Muscle of back (tissue), 3 donors: ENCODE measurements at regions not wholly inside any gene's neighbourhood (a gene's known extent, or its start where the extent isn't known, plus 50 kb on each side); places are given as distances from the start of the nearest gene placed in this dataset.
"Not testable (repeated sequence)": the region's sequence is repeated elsewhere in the genome, so short reads cannot be mapped to it uniquely, and the experiment has no call there.

ENCODE experiments used
- DNase-seq, 3 donors: peaks; one replicate each; pipeline versions ENCODE4 v3.0.0 to v3.0.0-alpha.2; 2013

DNA sequence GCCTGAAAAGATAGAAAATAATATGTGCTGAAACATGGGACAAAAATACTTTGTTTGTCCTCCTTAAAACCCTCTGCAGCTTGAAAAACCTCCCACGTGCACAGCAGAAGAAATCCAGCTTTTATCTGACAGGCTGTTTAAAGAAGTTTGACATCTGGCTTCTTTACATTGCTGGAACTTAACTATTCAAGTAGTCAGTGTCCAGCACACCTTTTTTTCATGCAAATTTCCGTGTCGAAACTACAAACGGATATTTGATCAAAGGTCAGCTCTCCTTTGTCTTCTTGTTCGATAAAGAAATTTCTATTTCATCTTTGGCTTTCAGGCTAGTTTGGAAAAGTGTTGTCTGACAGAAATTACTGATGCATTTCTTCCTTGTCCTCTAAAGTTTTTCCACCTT, 66.8 kb upstream of the KBTBD8 start:
- DNase-seq, result no peak

DNA sequence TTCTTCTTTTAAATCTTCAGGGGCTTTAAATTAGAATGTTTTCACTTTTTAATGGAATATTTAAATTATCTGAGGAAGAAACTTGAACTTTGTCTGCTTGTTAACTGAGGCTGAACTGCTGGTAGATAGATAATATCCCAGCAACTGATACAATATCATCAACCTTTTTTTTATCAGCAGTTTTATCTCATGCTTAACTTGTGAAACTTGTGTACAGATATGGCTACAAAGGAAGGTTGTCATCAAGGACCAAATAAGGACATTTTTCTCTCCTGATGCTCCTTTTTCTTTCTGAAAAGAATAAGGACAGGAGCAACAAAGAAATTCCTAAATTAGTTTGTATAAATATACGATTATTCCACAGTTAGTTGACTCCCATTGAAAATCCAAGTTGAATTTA, 66.4 kb upstream of the KBTBD8 start:
- no peak for DNase-seq

GRCh38 chr3:66933233-66933632, 64.9 kb upstream of the KBTBD8 start:
- DNase-seq, result no peak

GRCh38 chr3:66934041-66934440, 64.1 kb upstream of the KBTBD8 start:
- no peak for DNase-seq

GRCh38 chr3:66934725-66935124, 63.4 kb upstream of the KBTBD8 start:
- no peak for DNase-seq

DNA sequence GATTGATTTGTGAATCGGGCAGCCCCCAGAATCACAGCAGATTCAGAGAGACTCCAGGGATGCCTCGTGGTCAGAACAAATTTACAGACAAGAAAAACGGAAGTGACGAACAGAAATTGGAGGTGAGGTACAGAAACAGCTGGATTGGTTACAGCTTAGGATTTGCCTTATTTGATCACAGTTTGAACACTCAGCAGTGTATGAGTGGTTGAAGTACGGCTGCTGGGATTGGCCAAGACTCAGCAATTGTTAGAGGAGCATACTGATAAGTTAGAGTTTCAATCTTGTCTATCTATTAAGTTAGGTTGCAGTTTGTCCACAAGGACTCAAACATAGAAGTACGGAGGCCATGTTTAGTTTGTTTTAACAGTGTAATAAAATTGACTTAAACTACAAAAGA, 61.1 kb upstream of the KBTBD8 start:
- DNase-seq, result not testable (repeated sequence)

DNA sequence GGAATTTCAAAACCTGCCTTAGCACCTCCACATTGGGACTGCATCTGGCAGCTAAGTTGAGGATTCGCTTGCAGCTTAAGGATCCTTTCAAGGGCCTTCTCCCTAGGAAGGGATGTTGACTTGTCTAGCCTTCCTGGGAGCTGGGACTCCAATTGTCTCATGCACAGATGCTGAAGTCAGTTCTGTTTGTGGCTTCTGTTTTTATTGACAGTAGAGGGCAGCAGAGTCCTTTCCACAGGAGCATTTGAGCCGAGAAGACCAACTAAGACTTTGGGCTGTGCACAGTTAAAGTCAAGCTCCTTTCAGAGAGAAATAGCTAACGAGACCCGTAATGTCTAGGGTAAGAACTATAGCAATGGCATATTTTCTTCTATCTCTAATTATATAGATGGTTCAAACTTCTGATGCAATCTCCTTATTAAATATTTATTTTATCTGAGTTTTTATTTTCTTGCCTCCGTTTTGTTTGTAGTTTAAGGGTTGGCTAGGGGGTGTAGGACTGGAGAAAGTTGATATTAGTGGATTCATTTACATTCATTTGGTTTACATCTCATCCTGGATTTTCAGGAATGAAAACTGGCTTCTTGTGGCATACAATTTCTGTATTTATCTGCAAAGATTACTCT, 59.7 kb upstream of the KBTBD8 start:
- DNase-seq, result peak; percentile 63 to 80 (median 71)

GRCh38 chr3:66948041-66948440, 50.1 kb upstream of the KBTBD8 start:
- no peak for DNase-seq
